HG03469 (cell line): ENCODE measurements at regions not wholly inside any gene's neighbourhood (a gene's known extent, or its start where the extent isn't known, plus 50 kb on each side); places are given as distances from the start of the nearest gene placed in this dataset.

ENCODE experiments used
- ATAC-seq: cut with Tn5 transposase; IDR thresholded peaks from one replicate; pipeline ENCODE4 v1.9.1; 2021; ENCODE audit warnings: mild to moderate bottlenecking, moderate library complexity, moderate number of reproducible peaks; ENCODE audit not compliant: unreplicated experiment

DNA sequence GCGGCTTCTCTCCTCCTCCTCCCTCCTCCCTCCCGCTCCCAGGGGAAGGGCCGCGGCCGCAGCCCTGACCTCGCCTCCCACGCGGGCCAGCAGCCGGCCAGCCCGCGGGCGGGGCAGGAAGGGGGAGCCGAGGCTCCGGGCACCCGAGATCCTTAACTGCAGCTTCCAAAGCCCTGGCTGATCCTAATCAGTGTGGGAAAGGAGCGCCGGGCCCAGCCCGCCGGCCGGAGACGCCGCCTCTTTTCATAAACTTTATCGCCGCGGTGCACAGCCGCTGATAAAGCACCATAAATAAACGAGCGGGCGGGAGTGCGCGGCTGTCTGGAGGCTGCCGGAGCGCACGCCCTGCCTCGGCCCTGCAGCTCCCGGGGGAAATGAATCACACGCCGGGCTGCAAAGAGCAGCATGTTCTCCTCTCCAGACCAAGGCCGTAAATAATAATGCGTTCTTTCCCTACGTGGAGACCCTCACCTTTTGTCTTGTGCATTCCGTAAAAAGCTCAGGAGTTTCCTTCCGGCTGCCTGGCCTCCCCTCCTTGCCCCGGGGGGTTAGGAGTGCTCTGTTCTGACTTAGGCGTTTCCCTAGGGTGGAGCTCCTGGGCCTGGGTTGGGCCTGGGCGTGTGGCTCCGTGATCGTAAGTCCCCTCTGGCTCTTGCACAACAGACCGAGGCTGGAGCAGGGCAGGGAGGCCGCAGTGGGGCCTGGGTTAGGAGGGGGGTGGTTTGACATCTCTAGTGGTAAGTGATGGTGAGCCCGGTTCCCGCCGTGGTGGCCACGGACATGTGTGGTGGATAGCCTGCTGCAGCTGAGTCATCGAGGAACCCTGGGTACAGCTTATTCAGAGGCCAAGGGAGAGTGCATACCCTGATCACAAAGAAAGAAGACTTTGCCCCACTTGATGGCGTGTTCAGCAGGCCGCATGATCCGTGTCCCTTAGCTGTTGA lies 132.6 kb upstream of the HES1 start:
- ATAC-seq = no peak

DNA sequence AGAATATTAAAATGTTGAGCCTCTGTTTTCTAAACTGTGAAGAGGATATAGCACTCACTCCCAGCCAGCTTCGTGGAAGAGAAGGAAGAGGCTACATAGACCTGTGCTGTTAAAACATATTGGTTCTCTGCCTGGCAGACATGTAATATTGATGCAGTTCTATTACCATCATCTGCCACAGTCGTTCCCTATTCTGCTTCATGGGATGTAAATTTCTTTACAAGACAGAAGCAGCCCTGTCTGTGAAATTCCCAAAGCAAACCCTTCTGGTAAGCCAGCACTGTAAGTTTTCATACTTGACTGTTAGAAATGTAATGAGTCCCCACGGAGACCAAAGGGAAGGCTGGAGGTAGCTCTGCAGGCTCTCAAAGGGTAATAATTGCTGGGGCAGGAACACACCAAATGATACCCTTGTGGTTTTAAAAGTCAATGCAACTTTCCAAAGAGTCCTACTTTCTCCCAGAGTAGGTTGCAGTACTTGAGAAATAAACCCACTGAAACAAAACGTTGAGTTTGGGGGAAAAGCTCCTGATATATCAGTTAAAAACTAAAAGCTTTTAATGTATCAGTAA lies 129.9 kb upstream of the HES1 start:
- ATAC-seq = no peak

DNA sequence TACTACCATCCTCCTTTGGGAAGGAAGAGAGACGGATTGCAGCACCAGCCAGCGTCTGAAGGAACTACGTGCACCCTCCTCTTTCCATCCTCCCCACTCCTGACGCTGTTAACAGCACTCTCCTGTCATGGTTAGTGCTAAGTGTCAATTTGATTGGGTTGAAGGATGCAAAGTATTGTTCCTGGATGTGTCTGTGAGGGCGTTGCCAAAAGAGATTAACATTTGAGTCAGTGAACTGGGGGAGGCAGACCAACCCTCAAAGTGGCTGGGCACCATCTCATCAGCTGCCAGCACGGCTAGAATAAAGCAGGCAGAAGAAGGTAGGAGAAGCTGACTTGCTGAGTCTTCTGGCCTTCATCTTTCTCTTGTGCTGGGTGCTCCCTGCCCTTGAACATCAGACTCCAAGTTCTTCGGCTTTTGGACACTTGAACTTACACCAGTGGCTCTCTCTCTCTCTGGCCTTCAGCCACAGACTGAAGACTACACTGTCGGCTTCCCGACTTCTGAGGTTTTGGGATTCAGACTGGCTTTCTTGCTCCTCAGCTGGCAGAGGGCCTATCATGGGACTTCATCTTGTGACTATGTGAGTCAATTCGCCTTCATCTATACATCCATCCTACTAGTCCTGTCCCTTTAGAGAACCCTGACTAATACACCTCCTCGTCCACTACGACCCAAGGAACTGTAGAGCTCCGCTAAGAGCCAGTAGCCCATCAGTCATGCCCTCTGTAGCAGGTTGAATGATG lies 128.2 kb upstream of the HES1 start:
- no peak for ATAC-seq

DNA sequence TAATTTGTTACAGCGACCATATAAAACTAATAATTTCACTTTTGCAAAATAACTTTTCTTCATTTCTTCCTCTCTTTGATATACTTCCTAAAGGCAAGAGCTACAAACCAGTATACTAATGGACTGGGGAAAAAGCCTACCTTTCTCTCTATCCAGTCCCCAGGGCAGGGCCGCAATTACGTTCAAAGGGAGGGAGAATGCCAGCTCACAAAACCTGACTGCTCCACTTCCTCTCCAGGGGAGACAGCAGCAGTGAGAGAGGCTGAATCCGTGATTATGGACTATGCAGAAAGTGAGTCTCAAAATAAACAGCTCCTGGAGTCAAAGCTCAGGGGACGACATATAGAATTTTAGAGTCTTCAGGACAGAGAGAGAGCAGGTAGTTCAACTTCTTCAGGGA lies 126.9 kb upstream of the HES1 start:
- ATAC-seq = no peak

DNA sequence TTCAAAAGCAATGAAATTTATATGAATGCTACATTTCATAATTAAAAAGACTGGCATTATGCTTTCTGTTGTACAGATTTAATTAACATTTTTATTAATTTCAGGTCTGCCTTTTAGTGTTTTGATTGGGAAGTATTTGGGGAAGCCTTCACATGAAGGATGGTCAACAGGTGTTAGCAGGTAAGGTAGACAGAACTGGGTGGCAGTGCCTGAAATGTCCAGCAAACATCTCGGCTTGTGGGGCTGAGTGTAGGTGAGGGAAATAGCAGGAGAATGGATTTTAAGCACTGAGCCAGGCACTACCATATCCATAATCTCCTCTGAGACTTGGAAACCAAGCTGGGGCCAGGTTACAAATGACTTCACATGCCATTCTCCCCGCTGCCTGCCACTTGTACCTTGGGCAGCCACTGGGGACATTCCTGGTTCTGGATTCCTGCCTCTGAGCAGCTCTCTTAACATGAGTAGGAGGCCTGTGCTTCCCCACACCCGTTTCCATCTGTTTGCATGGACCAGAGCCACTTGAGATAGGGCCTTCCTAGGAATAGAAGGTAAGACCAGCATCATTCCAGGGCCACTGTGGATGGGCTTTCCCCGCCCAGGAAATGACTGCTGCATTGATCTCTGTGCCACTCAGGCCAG lies 125.9 kb upstream of the HES1 start:
- no peak for ATAC-seq

DNA sequence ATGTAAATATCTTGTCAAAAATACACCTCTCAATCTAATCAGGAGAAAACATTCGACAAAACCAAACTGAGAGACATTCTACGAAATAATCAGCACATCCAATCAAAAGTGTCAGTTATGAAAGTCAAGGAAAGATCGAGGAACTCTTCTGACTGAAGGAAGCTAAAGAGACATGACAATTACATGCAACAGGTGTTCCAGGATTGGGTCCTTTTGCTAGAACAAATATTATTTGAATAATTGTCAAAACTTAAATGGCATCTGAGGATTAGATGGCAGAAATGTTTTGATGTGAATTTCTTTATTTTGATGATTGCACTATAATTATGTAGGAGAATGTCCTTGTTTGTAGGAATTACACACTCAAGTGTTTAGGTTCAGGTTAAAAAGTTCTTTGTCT lies 124.1 kb upstream of the HES1 start:
- no peak for ATAC-seq

DNA sequence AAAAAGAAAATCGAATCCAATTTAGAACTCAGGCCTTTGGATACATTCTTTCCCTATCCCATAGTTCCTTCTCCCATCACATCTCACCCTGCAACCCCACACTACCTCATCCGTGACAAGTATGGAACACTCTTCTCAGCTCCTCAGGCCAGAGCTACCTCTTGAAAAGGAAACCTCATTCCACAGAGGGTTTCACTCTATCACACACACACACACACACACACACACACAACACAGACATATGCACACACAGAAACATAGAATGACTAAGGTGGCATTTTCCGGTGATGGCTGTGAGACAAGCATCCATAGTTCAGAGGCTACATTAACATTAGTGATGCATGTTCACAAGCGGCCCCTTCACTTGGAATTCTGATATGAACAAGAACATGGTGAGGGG lies 122.0 kb upstream of the HES1 start:
- ATAC-seq = no peak

DNA sequence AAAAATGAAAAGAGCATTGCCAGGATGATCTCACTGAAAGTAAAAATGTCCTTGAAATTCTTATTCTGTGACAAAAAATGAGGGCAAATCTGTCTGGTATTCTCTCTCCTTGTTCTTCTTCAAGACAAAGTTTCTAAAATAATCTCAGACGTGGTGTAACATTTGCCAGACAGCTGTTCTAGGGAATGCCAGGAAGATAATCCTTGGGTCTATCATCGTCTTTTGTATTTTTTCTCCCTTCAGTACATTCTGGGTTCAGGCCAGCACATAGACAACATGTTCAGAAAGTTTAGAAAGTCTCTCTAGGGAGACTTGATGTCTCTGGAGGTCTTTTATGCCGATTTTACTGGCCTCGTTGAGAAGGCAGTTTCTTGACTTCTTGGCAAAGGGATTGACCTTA lies 121.2 kb upstream of the HES1 start:
- no peak for ATAC-seq

DNA sequence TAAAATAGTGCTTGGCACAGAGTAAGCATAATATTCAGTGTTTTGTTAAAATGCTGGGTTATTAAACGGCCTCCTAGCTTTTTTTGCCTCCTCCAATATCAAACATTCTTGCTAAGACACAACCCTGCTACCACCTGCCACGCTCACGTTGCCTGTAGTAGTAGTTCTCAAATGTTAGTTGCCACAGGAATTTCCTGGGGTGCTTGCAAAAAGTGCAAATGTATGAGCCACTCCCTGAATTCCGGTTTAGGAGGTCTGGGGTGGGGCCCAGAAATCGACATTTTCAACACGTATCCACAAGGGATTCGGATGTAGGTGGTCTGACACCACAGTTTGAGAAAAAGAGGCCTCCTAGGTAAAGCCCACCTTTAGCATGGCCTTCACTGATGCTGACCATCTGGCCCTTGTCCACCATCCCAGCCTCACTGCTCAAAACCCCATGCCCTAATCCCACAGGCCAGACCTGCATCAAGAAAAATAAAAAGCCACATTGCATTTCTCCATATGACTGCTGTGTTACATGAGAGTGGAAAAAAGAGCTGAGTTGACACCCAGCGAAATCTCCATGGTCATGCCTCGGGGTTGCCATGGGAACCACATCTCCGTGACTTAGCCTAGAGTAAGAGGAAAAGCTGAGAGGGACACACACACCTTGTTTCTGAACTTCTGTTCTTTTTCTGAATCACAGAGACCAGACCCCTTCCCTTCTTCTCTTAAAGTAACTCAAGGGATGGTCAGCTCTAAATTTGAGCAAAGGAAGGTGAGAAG lies 116.4 kb upstream of the HES1 start:
- ATAC-seq = no peak

DNA sequence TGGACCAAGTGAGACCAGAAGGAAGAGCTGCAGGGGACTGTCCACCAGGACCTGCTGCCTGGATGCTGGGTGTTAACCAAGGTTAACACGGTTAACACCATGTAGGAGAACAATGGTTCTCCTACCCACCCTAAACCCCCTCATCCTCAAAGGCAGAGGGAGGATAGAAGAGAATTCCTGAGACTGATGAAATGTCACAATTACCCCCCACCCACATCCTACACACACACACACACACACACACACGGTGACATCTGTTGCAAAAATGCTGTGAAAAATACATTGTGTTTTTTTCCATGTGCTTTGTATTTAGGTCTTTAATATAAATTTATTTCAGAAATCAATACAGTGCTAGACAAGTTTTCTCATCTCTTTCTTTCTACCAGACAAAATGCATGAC lies 113.9 kb upstream of the HES1 start:
- no peak for ATAC-seq

DNA sequence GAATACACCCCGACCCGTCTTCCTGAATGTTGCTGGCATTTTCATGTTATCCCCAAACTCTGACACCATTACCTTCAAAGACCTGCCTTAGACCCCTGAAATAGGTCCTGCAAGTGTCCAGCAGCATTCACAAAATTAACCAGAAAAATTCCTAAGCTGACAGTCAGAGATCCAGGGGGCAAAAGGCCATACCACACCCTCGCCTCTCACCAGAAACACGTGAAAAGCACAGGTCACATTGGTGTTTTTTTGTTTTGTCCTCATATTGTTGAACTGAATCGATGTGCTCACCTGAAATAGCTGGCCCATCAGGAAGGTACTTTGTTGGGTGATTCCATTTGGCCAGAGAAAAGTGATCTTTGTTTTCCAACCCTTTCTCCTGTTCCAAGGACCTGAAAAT lies 113.1 kb upstream of the HES1 start:
- no peak for ATAC-seq

DNA sequence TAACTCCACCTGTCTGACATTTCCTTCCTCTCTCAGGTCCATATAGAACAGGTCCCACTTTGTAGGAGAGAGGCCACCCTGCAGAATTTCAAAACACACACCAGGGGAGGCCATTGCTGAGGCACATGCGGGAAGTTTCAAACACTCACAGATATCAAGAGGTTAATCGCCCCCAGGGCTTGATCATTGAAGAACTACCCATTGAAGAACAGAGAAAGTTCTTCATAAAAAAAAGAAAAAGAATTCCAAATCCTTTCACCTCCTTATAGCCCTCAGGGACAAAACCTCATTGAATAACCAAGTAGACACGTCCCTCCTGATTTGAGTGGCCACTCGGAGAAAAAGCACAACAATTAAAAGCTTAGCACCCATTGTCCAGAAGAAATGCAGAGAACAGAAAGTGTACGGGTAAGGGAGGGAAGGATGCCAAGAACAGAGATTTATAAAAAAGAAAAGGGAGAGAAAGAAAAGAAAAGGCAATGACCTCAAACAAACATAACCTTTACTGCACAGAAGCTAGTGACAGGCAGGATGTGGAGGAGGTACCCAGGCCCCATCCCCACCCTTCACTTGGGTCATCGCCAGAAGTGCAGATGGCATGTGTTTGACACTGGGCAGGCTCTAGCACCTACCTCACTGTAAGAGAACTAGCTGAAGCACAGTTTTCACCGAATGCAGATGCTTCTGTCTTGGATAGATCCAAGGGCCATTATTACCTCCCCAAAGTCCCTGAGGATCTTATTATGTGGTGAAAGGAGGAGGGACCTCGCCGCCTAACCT lies 112.3 kb upstream of the HES1 start:
- no peak for ATAC-seq

DNA sequence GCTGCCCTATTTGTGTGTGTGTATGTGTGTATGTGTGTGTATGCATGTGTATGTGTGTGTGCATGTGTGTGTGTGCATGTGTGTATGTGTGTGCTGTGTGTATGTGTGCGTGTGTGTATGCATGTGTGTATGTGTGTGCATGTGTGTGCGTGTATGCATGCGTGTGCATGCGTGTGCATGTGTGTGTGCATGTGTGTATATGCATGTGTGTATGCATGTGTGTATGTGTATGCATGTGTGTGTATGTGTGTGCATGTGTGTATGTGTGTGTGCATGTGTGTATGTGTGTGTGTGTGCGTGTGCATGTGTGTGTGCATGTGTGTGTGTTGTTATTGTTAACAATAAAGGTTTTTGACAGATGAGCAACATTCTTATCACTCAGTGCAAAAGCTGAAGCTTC lies 110.8 kb upstream of the HES1 start:
- ATAC-seq = no peak

DNA sequence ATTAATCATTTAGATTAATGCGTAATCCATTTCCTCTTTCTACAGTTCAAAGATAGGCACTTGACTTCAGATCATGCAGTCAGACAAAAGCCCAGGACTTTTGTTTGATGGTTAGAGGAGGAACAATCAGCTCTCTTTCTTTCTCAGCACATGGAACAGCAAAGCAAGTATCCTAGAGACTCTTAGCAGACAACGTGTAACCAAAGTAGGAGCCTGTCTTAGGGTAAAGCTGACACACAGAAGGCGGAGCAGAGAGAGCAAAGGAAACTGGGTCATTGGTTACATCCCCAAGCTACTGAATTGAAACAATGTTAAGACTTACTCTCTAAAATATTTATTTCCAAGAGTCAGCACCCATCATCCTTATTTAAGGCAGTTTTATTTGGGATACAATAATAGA lies 110.0 kb upstream of the HES1 start:
- ATAC-seq = no peak

DNA sequence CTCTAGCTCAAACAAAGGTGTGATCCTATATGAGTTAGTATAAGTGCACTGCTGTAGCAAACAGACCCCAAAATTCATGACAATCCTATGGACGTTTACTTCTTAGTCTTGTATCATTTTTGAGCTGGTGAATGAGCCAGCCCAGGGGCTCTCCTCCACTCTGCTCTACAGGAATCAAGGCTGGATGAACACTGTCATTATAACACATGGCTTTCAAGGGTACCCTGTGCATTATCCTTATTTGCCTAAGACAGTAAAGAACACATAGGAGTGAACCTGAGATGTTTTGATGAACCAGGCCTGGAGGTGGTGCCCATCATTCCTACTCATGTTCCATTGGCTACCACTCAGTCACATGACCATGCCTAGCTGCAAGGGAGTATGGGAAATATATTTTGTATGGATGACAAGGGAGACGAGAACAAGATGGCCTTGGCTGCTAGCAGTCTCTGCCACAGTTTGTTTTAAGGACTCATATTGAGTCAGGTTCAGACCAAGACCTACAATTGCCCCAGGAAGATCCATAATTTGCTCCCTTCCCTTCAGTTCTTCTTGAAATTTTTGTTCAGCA lies 107.4 kb upstream of the HES1 start:
- no peak for ATAC-seq

DNA sequence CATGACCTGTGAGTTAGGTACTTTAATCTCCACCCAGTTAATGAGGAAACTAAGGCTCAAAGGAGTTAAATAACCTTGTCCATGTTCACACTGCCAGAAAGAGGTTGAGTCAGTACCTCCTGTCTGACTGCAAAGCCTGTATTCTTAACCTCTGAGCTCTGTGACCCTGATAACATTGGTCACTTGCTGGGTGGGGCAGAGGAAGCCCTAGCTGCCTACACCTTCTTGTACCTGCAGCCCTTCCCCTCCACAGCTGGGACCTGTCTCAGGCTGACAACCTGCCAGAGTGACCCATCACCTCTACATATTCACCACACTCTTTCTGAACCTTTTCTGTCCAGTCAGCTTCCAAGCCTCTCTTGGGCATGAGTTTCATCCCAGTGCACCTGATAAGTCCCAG lies 106.1 kb upstream of the HES1 start:
- no peak for ATAC-seq

DNA sequence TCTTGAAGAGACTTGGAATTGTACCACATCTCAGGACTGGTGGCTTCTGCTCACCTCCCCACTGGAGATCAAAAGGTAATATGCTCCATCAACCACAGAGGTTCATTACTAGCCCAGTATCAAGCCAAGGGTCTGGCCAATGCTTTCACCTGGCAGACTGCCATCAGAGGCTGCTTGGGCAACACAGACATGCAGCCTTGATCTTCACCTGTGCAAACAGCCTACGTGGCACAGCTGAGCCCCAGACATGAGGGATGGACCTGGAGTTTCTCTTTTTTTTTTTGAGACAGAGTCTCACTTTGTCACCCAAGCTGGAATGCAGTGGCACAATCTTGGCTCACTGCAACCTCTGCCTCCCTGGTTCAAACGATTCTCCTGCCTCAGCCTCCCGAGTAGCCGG lies 105.6 kb upstream of the HES1 start:
- ATAC-seq = no peak

DNA sequence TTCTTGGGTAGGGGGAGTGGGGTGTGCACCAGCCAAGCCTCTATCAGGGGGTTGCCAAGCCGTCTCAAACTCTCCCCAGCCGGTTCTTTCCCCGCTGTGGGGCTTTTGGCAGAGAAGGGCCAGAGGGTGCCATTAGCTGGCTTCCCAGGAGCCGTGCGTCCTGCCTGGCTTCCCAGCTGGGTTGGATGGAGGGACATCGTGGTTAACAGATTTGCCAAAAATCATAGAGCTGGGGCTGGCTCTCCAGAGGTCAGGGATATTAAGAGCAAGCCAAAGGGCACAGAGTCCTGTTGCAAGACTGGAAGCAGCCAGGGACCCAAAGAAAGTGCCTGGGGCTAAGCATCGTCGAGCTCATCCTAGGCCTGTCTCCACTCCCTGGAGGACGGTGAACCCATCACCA lies 104.6 kb upstream of the HES1 start:
- ATAC-seq = no peak

DNA sequence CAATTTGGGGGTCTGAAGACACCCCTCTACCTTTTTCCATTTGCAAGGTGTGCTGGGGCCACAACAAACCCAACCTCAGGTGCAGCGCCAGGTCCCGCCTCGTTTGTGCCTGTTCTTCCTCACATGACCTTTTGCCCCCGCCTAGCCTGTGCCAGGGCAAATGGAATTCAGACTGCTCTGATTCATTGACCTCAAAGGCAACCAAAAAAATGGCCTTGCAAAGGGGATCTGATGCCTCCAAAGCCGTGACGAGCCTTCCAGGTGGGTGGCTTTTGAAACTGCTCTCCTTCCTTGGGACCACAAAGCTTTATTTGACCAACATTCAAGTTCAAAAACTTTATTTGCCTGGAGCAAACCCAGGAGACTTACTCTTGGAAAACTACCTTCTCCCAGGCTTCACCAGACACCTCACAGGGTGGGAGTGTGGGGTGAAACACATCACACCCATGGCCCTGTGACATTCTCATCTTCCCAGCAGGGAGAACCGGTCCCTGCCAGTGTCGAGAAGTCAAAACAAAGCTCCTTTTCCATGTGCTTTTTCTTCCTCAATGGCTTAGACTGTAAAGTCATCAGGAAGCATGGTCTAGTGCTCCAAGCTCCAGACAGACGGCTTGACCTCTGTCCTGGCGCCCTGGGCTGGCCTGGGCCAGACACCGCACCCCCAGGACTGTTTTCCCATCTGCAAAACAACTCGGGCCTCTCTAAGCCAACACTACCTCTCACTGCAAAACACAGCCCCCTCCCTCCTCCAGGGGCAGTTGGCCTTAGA lies 103.9 kb upstream of the HES1 start:
- no peak for ATAC-seq
